ENCODE measurements at regions not wholly inside any gene's neighbourhood (a gene's known extent, or its start where the extent isn't known, plus 50 kb on each side); places are given as distances from the start of the nearest gene placed in this dataset.

GRCh38 chr11:80886684-80887083 is 1445.9 kb upstream of the TENM4 start:
- DNase-seq (ENCODE audit: low read depth in 2 of 3, low spot score in 2 of 3): no peak

GRCh38 chr11:80873310-80873999 is 1432.6 kb upstream of the TENM4 start:
- no peak for DNase-seq (ENCODE audit: low read depth in 2 of 3, low spot score in 2 of 3)

GRCh38 chr11:80872116-80872728 is 1431.4 kb upstream of the TENM4 start:
- no peak for DNase-seq (ENCODE audit: low read depth in 2 of 3, low spot score in 2 of 3)

- DNase-seq (ENCODE audit: low read depth in 2 of 3, low spot score in 2 of 3): no peak
Measured at GRCh38 chr11:80868831-80869230, 1428.0 kb upstream of the TENM4 start.

- DNase-seq (ENCODE audit: low read depth in 2 of 3, low spot score in 2 of 3): no peak
Measured at GRCh38 chr11:80862011-80862410, 1421.2 kb upstream of the TENM4 start.

GRCh38 chr11:80861193-80861592 is 1420.4 kb upstream of the TENM4 start:
- no peak for DNase-seq (ENCODE audit: low read depth in 2 of 3, low spot score in 2 of 3)

GRCh38 chr11:80860632-80861031 is 1419.8 kb upstream of the TENM4 start:
- DNase-seq (ENCODE audit: low read depth in 2 of 3, low spot score in 2 of 3): no peak

- DNase-seq (ENCODE audit: low read depth in 2 of 3, low spot score in 2 of 3): no peak
Measured at GRCh38 chr11:80856066-80856465, 1415.2 kb upstream of the TENM4 start.

- no peak for DNase-seq (ENCODE audit: low read depth in 2 of 3, low spot score in 2 of 3)
Measured at GRCh38 chr11:80855426-80855825, 1414.6 kb upstream of the TENM4 start.

GRCh38 chr11:80849253-80849652 is 1408.4 kb upstream of the TENM4 start:
- no peak for DNase-seq (ENCODE audit: low read depth in 2 of 3, low spot score in 2 of 3)

GRCh38 chr11:80846979-80847378 is 1406.1 kb upstream of the TENM4 start:
- DNase-seq (ENCODE audit: low read depth in 2 of 3, low spot score in 2 of 3): no peak

- no peak for DNase-seq (ENCODE audit: low read depth in 2 of 3, low spot score in 2 of 3)
Measured at GRCh38 chr11:80846442-80846841, 1405.6 kb upstream of the TENM4 start.

- DNase-seq (ENCODE audit: low read depth in 2 of 3, low spot score in 2 of 3): no peak
Measured at GRCh38 chr11:80844110-80844819, 1403.4 kb upstream of the TENM4 start.

- no peak for DNase-seq (ENCODE audit: low read depth in 2 of 3, low spot score in 2 of 3)
Measured at GRCh38 chr11:80843266-80843974, 1402.6 kb upstream of the TENM4 start.

GRCh38 chr11:80842246-80842645 is 1401.4 kb upstream of the TENM4 start:
- DNase-seq (ENCODE audit: low read depth in 2 of 3, low spot score in 2 of 3): no peak

- no peak for DNase-seq (ENCODE audit: low read depth in 2 of 3, low spot score in 2 of 3)
Measured at GRCh38 chr11:80841675-80842074, 1400.8 kb upstream of the TENM4 start.

- no peak for DNase-seq (ENCODE audit: low read depth in 2 of 3, low spot score in 2 of 3)
Measured at GRCh38 chr11:80838153-80838552, 1397.3 kb upstream of the TENM4 start.

- DNase-seq (ENCODE audit: low read depth in 2 of 3, low spot score in 2 of 3): no peak
Measured at GRCh38 chr11:80837051-80837450, 1396.2 kb upstream of the TENM4 start.

- DNase-seq (ENCODE audit: low read depth in 2 of 3, low spot score in 2 of 3): no peak
Measured at GRCh38 chr11:80831374-80831773, 1390.5 kb upstream of the TENM4 start.

- DNase-seq (ENCODE audit: low read depth in 2 of 3, low spot score in 2 of 3): no peak
Measured at GRCh38 chr11:80827781-80828180, 1387.0 kb upstream of the TENM4 start.

- DNase-seq (ENCODE audit: low read depth in 2 of 3, low spot score in 2 of 3): no peak
Measured at GRCh38 chr11:80826808-80827207, 1386.0 kb upstream of the TENM4 start.

GRCh38 chr11:80822308-80822707 is 1381.5 kb upstream of the TENM4 start:
- DNase-seq (ENCODE audit: low read depth in 2 of 3, low spot score in 2 of 3): no peak

All from activated CD8-positive, alpha-beta memory T cell treated with anti-CD3 and anti-CD28 coated beads for 48 hours (primary cell).